ENCODE measurements at regions not wholly inside any gene's neighbourhood (a gene's known extent, or its start where the extent isn't known, plus 50 kb on each side); places are given as distances from the start of the nearest gene placed in this dataset.

- H3K4me2 ChIP-seq, result no peak overlapping the region
- DNase-seq (ENCODE audit: low spot score), result no peak
- no peaks in the 10 kb centered on the region for H3K9me2 ChIP-seq (replicated peaks; ENCODE audit: insufficient read depth)
- H3K9me3 ChIP-seq (ENCODE audit: low read depth), result no peaks in the 10 kb centered on the region
- WGBS (ENCODE audit: low lambda C conversion rate, missing lambda C conversion rate), result 87% methylated on average over 6 of the region's 6 CpGs
- no peak overlapping the region for H3K4me3 ChIP-seq
- no peaks in the 10 kb centered on the region for H4K20me1 ChIP-seq (ENCODE audit: insufficient read depth, poor library complexity, severe bottlenecking)
- no peaks in the 10 kb centered on the region for H3K27me3 ChIP-seq
- no peaks in the 10 kb centered on the region for H3K36me3 ChIP-seq (replicated peaks; ENCODE audit: insufficient read depth, low read depth)
- no peaks in the 10 kb centered on the region for H3K4me1 ChIP-seq (ENCODE audit: insufficient read depth)
- no peak overlapping the region for H3K27ac ChIP-seq
- H3K79me2 ChIP-seq, result no peaks in the 10 kb centered on the region
- TF ChIP-seq EZH2 (IDR thresholded peaks at IDR 0.05; ENCODE audit: borderline replicate concordance) (no peak), CTCF (IDR thresholded peaks at IDR 0.05; ENCODE audit: poor library complexity) (no peak), EZH2phosphoT487 (IDR thresholded peaks at IDR 0.05; ENCODE audit: low read depth, severe bottlenecking, unreplicated experiment) (no peak)
- no peak overlapping the region for H2AFZ ChIP-seq
Observed at GRCh38 chr5:108546939-108547338, 165.0 kb upstream of the FBXL17 start.

GRCh38 chr5:108545301-108545700 lies 163.4 kb upstream of the FBXL17 start:
- no peaks in the 10 kb centered on the region for H3K9me2 ChIP-seq (replicated peaks; ENCODE audit: insufficient read depth)
- no peaks in the 10 kb centered on the region for H3K79me2 ChIP-seq
- no peak overlapping the region for H3K27ac ChIP-seq
- no peaks in the 10 kb centered on the region for H3K36me3 ChIP-seq (replicated peaks; ENCODE audit: insufficient read depth, low read depth)
- TF ChIP-seq EZH2 (IDR thresholded peaks at IDR 0.05; ENCODE audit: borderline replicate concordance), result no peak
- no peak overlapping the region for H3K4me3 ChIP-seq
- no peak overlapping the region for H2AFZ ChIP-seq
- no peaks in the 10 kb centered on the region for H3K27me3 ChIP-seq
- 0% methylated on average over 1 of the region's 1 CpG for WGBS (ENCODE audit: low lambda C conversion rate, missing lambda C conversion rate)
- H3K9me3 ChIP-seq (ENCODE audit: low read depth), result no peaks in the 10 kb centered on the region
- H3K4me1 ChIP-seq (ENCODE audit: insufficient read depth), result no peaks in the 10 kb centered on the region
- H4K20me1 ChIP-seq (ENCODE audit: insufficient read depth, poor library complexity, severe bottlenecking), result no peaks in the 10 kb centered on the region
- H3K4me2 ChIP-seq, result no peak overlapping the region
- no peak for DNase-seq (ENCODE audit: low spot score)

GRCh38 chr5:108543486-108543885 lies 161.6 kb upstream of the FBXL17 start:
- H3K27ac ChIP-seq, result no peak overlapping the region
- H3K9me3 ChIP-seq (ENCODE audit: low read depth), result no peaks in the 10 kb centered on the region
- H4K20me1 ChIP-seq (ENCODE audit: insufficient read depth, poor library complexity, severe bottlenecking), result no peaks in the 10 kb centered on the region
- no peaks in the 10 kb centered on the region for H3K79me2 ChIP-seq
- no peak overlapping the region for H2AFZ ChIP-seq
- H3K4me2 ChIP-seq, result no peak overlapping the region
- H3K9me2 ChIP-seq (replicated peaks; ENCODE audit: insufficient read depth), result no peaks in the 10 kb centered on the region
- no peaks in the 10 kb centered on the region for H3K36me3 ChIP-seq (replicated peaks; ENCODE audit: insufficient read depth, low read depth)
- no peak for DNase-seq (ENCODE audit: low spot score)
- H3K27me3 ChIP-seq, result no peaks in the 10 kb centered on the region
- TF ChIP-seq EZH2phosphoT487 (IDR thresholded peaks at IDR 0.05; ENCODE audit: low read depth, severe bottlenecking, unreplicated experiment) (no peak), EZH2 (IDR thresholded peaks at IDR 0.05; ENCODE audit: borderline replicate concordance) (no peak), CTCF (IDR thresholded peaks at IDR 0.05; ENCODE audit: poor library complexity) (no peak)
- no peak overlapping the region for H3K4me3 ChIP-seq
- 94% methylated on average over 1 of the region's 1 CpG for WGBS (ENCODE audit: low lambda C conversion rate, missing lambda C conversion rate)
- no peaks in the 10 kb centered on the region for H3K4me1 ChIP-seq (ENCODE audit: insufficient read depth)

GRCh38 chr5:108541836-108542235 lies 159.9 kb upstream of the FBXL17 start:
- Histone ChIP-seq H2AFZ (no peak overlapping the region), H3K4me2 (no peak overlapping the region)
- TF ChIP-seq EZH2phosphoT487 (IDR thresholded peaks at IDR 0.05; ENCODE audit: low read depth, severe bottlenecking, unreplicated experiment) (no peak), EZH2 (IDR thresholded peaks at IDR 0.05; ENCODE audit: borderline replicate concordance) (no peak), CTCF (IDR thresholded peaks at IDR 0.05; ENCODE audit: poor library complexity) (no peak)

More at GRCh38 chr5:108541836-108542235, 159.9 kb upstream of the FBXL17 start:
- Histone ChIP-seq H3K79me2 (no peaks in the 10 kb centered on the region), H3K27me3 (no peaks in the 10 kb centered on the region), H3K27ac (no peak overlapping the region), H3K4me3 (no peak overlapping the region), H3K36me3 (replicated peaks; ENCODE audit: insufficient read depth, low read depth) (no peaks in the 10 kb centered on the region), H3K9me3 (ENCODE audit: low read depth) (no peaks in the 10 kb centered on the region), H4K20me1 (ENCODE audit: insufficient read depth, poor library complexity, severe bottlenecking) (no peaks in the 10 kb centered on the region), H3K4me1 (ENCODE audit: insufficient read depth) (no peaks in the 10 kb centered on the region), H3K9me2 (replicated peaks; ENCODE audit: insufficient read depth) (no peaks in the 10 kb centered on the region)
- 91% methylated on average over 1 of the region's 1 CpG for WGBS (ENCODE audit: low lambda C conversion rate, missing lambda C conversion rate)
- no peak for DNase-seq (ENCODE audit: low spot score)
